ENCODE measurements at regions not wholly inside any gene's neighbourhood (a gene's known extent, or its start where the extent isn't known, plus 50 kb on each side); places are given as distances from the start of the nearest gene placed in this dataset.

DNA sequence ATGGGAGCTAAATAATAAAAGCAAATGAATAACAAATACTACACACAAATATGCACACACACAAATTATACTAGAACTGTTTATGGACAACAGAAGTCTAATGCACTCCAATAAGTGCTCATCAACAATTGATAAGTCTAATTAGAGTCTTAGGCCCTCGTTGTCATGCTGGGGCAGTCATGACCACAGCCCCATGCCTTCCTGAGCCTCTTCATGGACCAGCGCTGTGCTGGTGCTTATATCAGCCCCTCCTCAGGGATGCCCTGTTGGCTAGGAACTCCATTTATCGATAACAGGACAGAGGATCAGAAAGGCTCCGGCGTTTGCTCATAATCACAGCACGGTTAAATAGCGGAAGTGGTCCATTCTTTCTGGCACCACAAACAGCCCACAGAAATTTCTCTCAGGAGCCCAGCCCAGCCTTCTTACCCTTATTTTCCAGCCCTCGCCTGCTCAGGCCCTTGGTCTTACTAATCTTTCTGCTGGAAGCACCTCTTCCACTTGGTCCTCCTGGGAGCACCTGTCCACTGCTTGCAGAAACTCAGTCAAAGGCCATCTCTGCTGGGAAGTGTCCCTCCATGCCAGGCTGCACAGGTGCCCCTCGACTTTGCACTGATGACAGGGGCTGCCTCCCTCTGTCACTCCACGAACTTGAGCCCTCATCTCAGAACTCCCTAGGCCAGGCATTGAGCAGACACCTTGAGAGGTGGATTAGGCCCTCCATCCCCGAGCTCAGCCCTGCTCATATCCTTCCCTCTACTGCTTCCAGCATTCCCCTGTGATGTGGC, 500.2 kb upstream of the HS6ST1 start:
- BruUV-seq (replicated peaks) = no TSS peak
- ChIA-PET POLR2A (no interaction called here), CTCF (no interaction called here)
- Histone ChIP-seq H3K9me3 (no peaks in the 10 kb centered on the region), H3K36me3 (ENCODE audit: control insufficient read depth, insufficient read depth, low read length) (no peaks in the 10 kb centered on the region), H3K27me3 (replicated peaks; ENCODE audit: control insufficient read depth, insufficient read depth, low read length) (no peaks in the 10 kb centered on the region), H3K4me1 (no peaks in the 10 kb centered on the region), H3K4me3 (ENCODE audit: low read depth, low read length) (no peak overlapping the region)
- H3K36me3 Mint-ChIP-seq (ENCODE audit: insufficient read depth, unreplicated experiment) = no peaks in the 10 kb centered on the region
- H3K4me3 Mint-ChIP-seq (ENCODE audit: unreplicated experiment) = no peak overlapping the region
- TF ChIP-seq, protein P1, sequence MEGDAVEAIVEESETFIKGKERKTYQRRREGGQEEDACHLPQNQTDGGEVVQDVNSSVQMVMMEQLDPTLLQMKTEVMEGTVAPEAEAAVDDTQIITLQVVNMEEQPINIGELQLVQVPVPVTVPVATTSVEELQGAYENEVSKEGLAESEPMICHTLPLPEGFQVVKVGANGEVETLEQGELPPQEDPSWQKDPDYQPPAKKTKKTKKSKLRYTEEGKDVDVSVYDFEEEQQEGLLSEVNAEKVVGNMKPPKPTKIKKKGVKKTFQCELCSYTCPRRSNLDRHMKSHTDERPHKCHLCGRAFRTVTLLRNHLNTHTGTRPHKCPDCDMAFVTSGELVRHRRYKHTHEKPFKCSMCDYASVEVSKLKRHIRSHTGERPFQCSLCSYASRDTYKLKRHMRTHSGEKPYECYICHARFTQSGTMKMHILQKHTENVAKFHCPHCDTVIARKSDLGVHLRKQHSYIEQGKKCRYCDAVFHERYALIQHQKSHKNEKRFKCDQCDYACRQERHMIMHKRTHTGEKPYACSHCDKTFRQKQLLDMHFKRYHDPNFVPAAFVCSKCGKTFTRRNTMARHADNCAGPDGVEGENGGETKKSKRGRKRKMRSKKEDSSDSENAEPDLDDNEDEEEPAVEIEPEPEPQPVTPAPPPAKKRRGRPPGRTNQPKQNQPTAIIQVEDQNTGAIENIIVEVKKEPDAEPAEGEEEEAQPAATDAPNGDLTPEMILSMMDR (IDR thresholded peaks at IDR 0.05; ENCODE audit: insufficient read depth in 1 of 2, low read depth in 1 of 2, low read length in 1 of 2, severe bottlenecking in 1 of 2, unreplicated experiment in 1 of 2) = no peak
- H3K27me3 Mint-ChIP-seq (ENCODE audit: insufficient read depth, unreplicated experiment) = peaks cover 25% of the 10 kb centered on the region
- no peak overlapping the region for H3K27ac Mint-ChIP-seq (ENCODE audit: unreplicated experiment)
- intact Hi-C loops (cut with micrococcal nuclease; ENCODE audit: unreplicated experiment) = no loop called here
- no peaks in the 10 kb centered on the region for H3K9me3 Mint-ChIP-seq (ENCODE audit: unreplicated experiment)
- no peak for DNase-seq
- H3K4me1 Mint-ChIP-seq (ENCODE audit: low read depth, unreplicated experiment) = no peaks in the 10 kb centered on the region

DNA sequence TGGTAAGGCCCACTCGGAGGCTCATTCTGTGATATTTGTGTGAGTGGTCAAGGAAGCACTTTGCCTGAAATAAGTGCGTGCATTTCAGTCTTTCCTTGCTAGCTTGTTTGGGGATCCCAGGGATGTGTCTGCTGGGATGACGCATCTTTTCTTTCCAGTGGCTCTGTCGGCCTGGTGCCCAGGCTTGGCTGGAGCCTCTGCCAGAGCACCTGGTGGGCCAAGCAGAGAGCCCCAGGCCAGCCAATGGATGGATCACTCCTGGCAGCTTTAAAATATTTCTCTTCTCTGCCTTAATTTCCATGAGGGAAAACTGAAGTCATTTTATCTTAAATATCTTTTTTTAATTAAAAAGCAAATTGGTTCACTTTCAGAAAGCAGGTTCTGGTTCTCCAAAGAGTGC, 501.8 kb upstream of the HS6ST1 start:
- Mint-ChIP-seq H3K27ac (ENCODE audit: unreplicated experiment) (no peak overlapping the region), H3K36me3 (ENCODE audit: insufficient read depth, unreplicated experiment) (no peaks in the 10 kb centered on the region), H3K27me3 (ENCODE audit: insufficient read depth, unreplicated experiment) (peaks cover 25% of the 10 kb centered on the region), H3K4me1 (ENCODE audit: low read depth, unreplicated experiment) (no peaks in the 10 kb centered on the region), H3K4me3 (ENCODE audit: unreplicated experiment) (no peak overlapping the region), H3K9me3 (ENCODE audit: unreplicated experiment) (peaks cover 9% of the 10 kb centered on the region)
- no peaks in the 10 kb centered on the region for H3K4me1 ChIP-seq
- ChIA-PET CTCF (no interaction called here), POLR2A (no interaction called here)
- no peak for DNase-seq
- intact Hi-C loops (cut with micrococcal nuclease; ENCODE audit: unreplicated experiment) = no loop called here
- no peaks in the 10 kb centered on the region for H3K36me3 ChIP-seq (ENCODE audit: control insufficient read depth, insufficient read depth, low read length)
- no TSS peak for BruUV-seq (replicated peaks)
- TF ChIP-seq, protein P1 (IDR thresholded peaks at IDR 0.05; ENCODE audit: insufficient read depth in 1 of 2, low read depth in 1 of 2, low read length in 1 of 2, severe bottlenecking in 1 of 2, unreplicated experiment in 1 of 2) = no peak
- no peaks in the 10 kb centered on the region for H3K27me3 ChIP-seq (replicated peaks; ENCODE audit: control insufficient read depth, insufficient read depth, low read length)
- H3K4me3 ChIP-seq (ENCODE audit: low read depth, low read length) = no peak overlapping the region
- H3K9me3 ChIP-seq = no peaks in the 10 kb centered on the region

DNA sequence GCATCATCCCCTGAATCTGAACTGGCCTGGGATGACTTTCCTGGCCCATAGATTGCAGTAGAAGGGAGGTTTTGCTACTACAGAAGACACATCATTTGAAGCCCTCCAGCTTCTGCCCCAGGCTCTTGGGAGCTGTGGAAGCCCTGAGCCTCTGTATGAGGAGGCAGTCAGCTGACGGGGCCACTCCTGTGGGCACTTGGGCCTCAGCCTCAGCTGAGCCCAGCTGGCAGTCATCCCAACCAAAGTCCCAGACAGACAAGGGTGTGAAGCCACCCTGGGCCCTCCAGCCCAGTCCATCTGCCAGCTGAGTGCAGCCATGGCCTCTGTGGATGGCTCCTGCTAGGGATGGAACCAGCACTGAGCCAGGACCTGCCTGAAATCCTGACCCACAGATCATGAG, 502.3 kb upstream of the HS6ST1 start:
- intact Hi-C loops (cut with micrococcal nuclease; ENCODE audit: unreplicated experiment) = no loop called here
- BruUV-seq (replicated peaks) = no TSS peak
- H3K4me1 Mint-ChIP-seq (ENCODE audit: low read depth, unreplicated experiment) = no peaks in the 10 kb centered on the region
- peaks cover 25% of the 10 kb centered on the region for H3K27me3 Mint-ChIP-seq (ENCODE audit: insufficient read depth, unreplicated experiment)
- DNase-seq = no peak
- ChIA-PET CTCF (no interaction called here), POLR2A (no interaction called here)
- Histone ChIP-seq H3K9me3 (no peaks in the 10 kb centered on the region), H3K4me3 (ENCODE audit: low read depth, low read length) (no peak overlapping the region), H3K27me3 (replicated peaks; ENCODE audit: control insufficient read depth, insufficient read depth, low read length) (no peaks in the 10 kb centered on the region), H3K36me3 (ENCODE audit: control insufficient read depth, insufficient read depth, low read length) (no peaks in the 10 kb centered on the region), H3K4me1 (no peaks in the 10 kb centered on the region)
- no peaks in the 10 kb centered on the region for H3K36me3 Mint-ChIP-seq (ENCODE audit: insufficient read depth, unreplicated experiment)
- H3K9me3 Mint-ChIP-seq (ENCODE audit: unreplicated experiment) = peaks cover 9% of the 10 kb centered on the region
- TF ChIP-seq, protein P1 (IDR thresholded peaks at IDR 0.05; ENCODE audit: insufficient read depth in 1 of 2, low read depth in 1 of 2, low read length in 1 of 2, severe bottlenecking in 1 of 2, unreplicated experiment in 1 of 2) = no peak
- H3K4me3 Mint-ChIP-seq (ENCODE audit: unreplicated experiment) = no peak overlapping the region
- no peak overlapping the region for H3K27ac Mint-ChIP-seq (ENCODE audit: unreplicated experiment)

Data from Caco-2 (cell line).